K562 (cell line): ENCODE measurements at regions not wholly inside any gene's neighbourhood (a gene's known extent, or its start where the extent isn't known, plus 50 kb on each side); places are given as distances from the start of the nearest gene placed in this dataset.

ENCODE experiments used
- ATAC-seq: fragments of 200-7000 bp; cut with Tn5 transposase; 3 replicates; pipeline ENCODE4 v1.9.1; 2020; ENCODE audit warnings: moderate library complexity
- BruUV-seq: library from RNA; stranded (reverse); fragments of 400-500 nt; replicated peaks from 2 replicates; lab custom pipeline; 2021; lab: Mats Ljungman, UMichigan
- CTCF ChIA-PET: fragments of 300-600 bp; formaldehyde crosslinking; extraction: SDS; loops from one replicate; lab custom pipeline; 2021; ENCODE audit warnings: low intra/inter-chr PET ratio; lab: Yijun Ruan, JAX
- POLR2A ChIA-PET: fragments of 300-600, 350-650 bp; sonication (Branson Sonifier 250); formaldehyde crosslinking; extraction: SDS; loops from one replicate; lab custom pipeline; 2021; ENCODE audit warnings: antibody characterized with exemption, inconsistent platforms; lab: Yijun Ruan, JAX
- DNase-seq, 4 experiments: peaks; one replicate each; pipeline versions ENCODE4 v3.0.0 to v3.0.0-alpha.2; 2011 to 2018; ENCODE audit warnings: low spot score in 3 of 4, mixed read lengths in 3 of 4; ENCODE audit errors: extremely low read depth in 1 of 4
- FAIRE-seq: peaks from 2 replicates; lab custom pipeline; 2011; peaks lifted over from hg19 to GRCh38; lab: Jason Lieb, UNC
- H2AFZ ChIP-seq: 2 replicates; pipeline ENCODE4 v1.6.0; 2011; ENCODE audit warnings: low read depth, low read length, control low read depth, inconsistent platforms
- H3K27ac ChIP-seq: fragments of 200-600 bp; 3 replicates; pipeline ENCODE4 v1.8.0; 2011; ENCODE audit warnings: low read depth, mild to moderate bottlenecking, control low read depth, inconsistent platforms, low read length, moderate library complexity, mixed read lengths; ENCODE audit errors: extremely low read depth
- H3K27me3 ChIP-seq, 2 experiments: fragments of 300-600 bp in 1 of 2; 2 replicates in 1 of 2; 3 replicates in 1 of 2; pipeline versions ENCODE4 v1.6.0 to v1.8.0; 2011; ENCODE audit warnings: inconsistent platforms in 2 of 2, low read length in 2 of 2, mild to moderate bottlenecking in 1 of 2, mixed read lengths in 1 of 2, moderate library complexity in 1 of 2; ENCODE audit not compliant: control insufficient read depth in 2 of 2, insufficient read depth in 2 of 2
- H3K36me3 ChIP-seq: fragments of 300-600 bp; 3 replicates; pipeline ENCODE4 v1.8.0; 2011; ENCODE audit warnings: mild to moderate bottlenecking, low read length, inconsistent platforms; ENCODE audit not compliant: control insufficient read depth, insufficient read depth
- H3K4me1 ChIP-seq, 2 experiments: fragments of 200-600 bp in 1 of 2; replicated peaks in 1 of 2; 2 replicates in 1 of 2; 3 replicates in 1 of 2; pipeline versions ENCODE4 v1.5.1 to v1.8.0; 2011; ENCODE audit warnings: inconsistent platforms in 2 of 2, low read length in 2 of 2, mild to moderate bottlenecking in 1 of 2, mixed read lengths in 1 of 2, moderate library complexity in 1 of 2; ENCODE audit not compliant: control insufficient read depth in 2 of 2, insufficient read depth in 2 of 2
- H3K4me2 ChIP-seq: 2 replicates; pipeline ENCODE4 v1.6.1; 2011; ENCODE audit warnings: low read length, control low read depth, inconsistent platforms, mixed read lengths; ENCODE audit not compliant: insufficient read depth
- H3K4me3 ChIP-seq: fragments of 200-600 bp; sonication (generic), shearing (Covaris generic); 2 replicates; pipeline ENCODE4 v1.5.1; 2016; ENCODE audit warnings: control low read depth, inconsistent platforms
- H3K79me2 ChIP-seq: fragments of 200-600 bp; 3 replicates; pipeline ENCODE4 v1.8.0; 2011; ENCODE audit warnings: low read length, inconsistent platforms; ENCODE audit not compliant: control insufficient read depth, insufficient read depth
- H3K9ac ChIP-seq, 2 experiments: 2 replicates each; pipeline versions ENCODE4 v1.6.0 to v1.6.1; 2011; ENCODE audit warnings: low read depth in 2 of 2, low read length in 2 of 2, control low read depth in 1 of 2, inconsistent platforms in 1 of 2, mild to moderate bottlenecking in 1 of 2, mixed read lengths in 1 of 2; ENCODE audit not compliant: insufficient read depth in 1 of 2
- H3K9me1 ChIP-seq: one replicate; pipeline ENCODE4 v1.6.0; 2011; ENCODE audit warnings: inconsistent platforms, mild to moderate bottlenecking, low read length, moderate library complexity; ENCODE audit not compliant: control insufficient read depth, insufficient read depth
- H3K9me3 ChIP-seq: replicated peaks from 2 replicates; pipeline ENCODE4 v1.5.1; 2011; ENCODE audit warnings: low read depth, low read length, inconsistent platforms; ENCODE audit not compliant: control insufficient read depth, insufficient read depth
- H4K20me1 ChIP-seq: replicated peaks from 2 replicates; pipeline ENCODE4 v1.6.1; 2011; ENCODE audit warnings: low read length, inconsistent platforms, mixed read lengths; ENCODE audit not compliant: control insufficient read depth, insufficient read depth
- ELF4 ChIP-seq: fragments of 450-650 bp; formaldehyde crosslinking; IDR thresholded peaks from 2 replicates; pipeline ENCODE4 v1.4.0; 2022; ENCODE audit warnings: missing genetic modification characterization
- KAT7 ChIP-seq: sonication (generic); formaldehyde crosslinking; IDR thresholded peaks from 2 replicates; pipeline ENCODE4 v1.8.0; 2022; ENCODE audit warnings: missing genetic modification reagents, mild to moderate bottlenecking, borderline replicate concordance
- SLC30A9 ChIP-seq: fragments of 250-450 bp; sonication (Bioruptor Pico); IDR thresholded peaks from 2 replicates; pipeline ENCODE4 v1.8.0; 2022; ENCODE audit warnings: mild to moderate bottlenecking, moderate library complexity
- TCF7L2 ChIP-seq: fragments of 150-350 bp; IDR thresholded peaks from 2 replicates; pipeline ENCODE4 v1.6.1; 2016; ENCODE audit warnings: low read depth, mild to moderate bottlenecking, low read length, moderate library complexity
- TGIF2 ChIP-seq: sonication (generic); formaldehyde crosslinking; IDR thresholded peaks from 2 replicates; pipeline ENCODE4 v1.8.1; 2022; ENCODE audit warnings: mild to moderate bottlenecking, missing genetic modification reagents, moderate library complexity
- ZKSCAN8 ChIP-seq: fragments of 200-800 bp; sonication (Bioruptor generic); IDR thresholded peaks from 2 replicates; pipeline ENCODE4 v1.6.1; 2016; ENCODE audit warnings: missing genetic modification characterization, missing compliant biosample characterization
- ZNF263 ChIP-seq: sonication (generic); formaldehyde crosslinking; IDR thresholded peaks from 2 replicates; pipeline ENCODE4 v1.8.0; 2022; ENCODE audit warnings: mild to moderate bottlenecking, missing genetic modification reagents, borderline replicate concordance
- ZNF282 ChIP-seq: sonication (generic); formaldehyde crosslinking; IDR thresholded peaks from 2 replicates; pipeline ENCODE4 v1.8.1; 2023; ENCODE audit warnings: missing genetic modification reagents
- WGBS: fragments of 100-300 bp; shearing (Covaris generic); methylation state at CpG from one replicate; pipeline ENCODE4 v1.1.6; 2016; ENCODE audit warnings: low coverage, mixed read lengths; ENCODE audit not compliant: insufficient coverage; ENCODE audit errors: missing lambda C conversion rate; 5-methylcytosine and 5-hydroxymethylcytosine counted together
- in situ Hi-C: fragments of 300-500 bp; cut with MboI; formaldehyde crosslinking; loops from 4 replicates; pipeline ENCODE4 v1.15.0; 2018; ENCODE audit warnings: inconsistent platforms, mixed read lengths
- intact Hi-C: fragments of 100-400 bp; cut with micrococcal nuclease; formaldehyde crosslinking; loops from 2 replicates; pipeline ENCODE4 v1.14.2; 2022
- TF ChIP-seq, protein P1 (sequence below): fragments of 450-650 bp; formaldehyde crosslinking; IDR thresholded peaks from 2 replicates; pipeline ENCODE4 v1.4.0; 2020; ENCODE audit warnings: mild to moderate bottlenecking
- TF ChIP-seq, protein P2 (sequence below): sonication (generic); formaldehyde crosslinking; IDR thresholded peaks from 2 replicates; pipeline ENCODE4 v1.8.0; 2022; ENCODE audit warnings: mild to moderate bottlenecking, missing genetic modification reagents

DNA sequence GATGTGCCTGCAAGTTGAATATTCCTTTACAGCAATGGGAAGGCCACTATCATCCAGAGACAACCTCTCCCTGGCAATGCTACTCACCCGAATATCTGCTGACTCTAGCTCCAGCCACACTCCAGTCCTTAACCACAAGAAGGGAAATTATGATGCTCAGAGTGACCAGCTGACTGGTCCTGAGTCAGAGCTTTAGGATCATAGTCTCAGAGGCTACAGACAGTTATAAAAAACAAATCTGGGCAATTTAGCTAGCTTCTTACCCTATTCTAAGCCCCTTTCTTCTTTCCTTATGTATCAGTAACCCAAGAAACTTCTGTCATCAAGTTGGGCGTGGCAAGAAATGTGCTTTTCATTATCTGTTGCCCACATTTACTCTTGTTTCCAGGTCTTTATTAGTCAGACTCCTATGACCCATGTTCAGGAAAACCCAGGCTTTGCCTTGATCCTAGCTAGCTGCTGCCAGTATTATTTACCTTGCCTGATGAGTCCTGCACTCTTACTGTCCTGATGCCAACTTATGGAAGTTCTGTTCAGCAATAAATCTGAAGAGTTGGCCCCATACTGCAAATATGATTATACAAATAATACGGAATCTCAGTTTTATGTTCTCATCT is 207.0 kb downstream of the TTLL7 start:
- Histone ChIP-seq H3K4me1 (no peaks in the 10 kb centered on the region), H4K20me1 (no peaks in the 10 kb centered on the region), H3K79me2 (no peaks in the 10 kb centered on the region), H3K9me1 (no peaks in the 10 kb centered on the region), H3K4me3 (no peak overlapping the region), H3K4me2 (no peak overlapping the region), H3K27ac (no peak overlapping the region), H3K27me3 (no peaks in the 10 kb centered on the region), H3K9ac (no peak overlapping the region), H3K36me3 (no peaks in the 10 kb centered on the region), H3K9me3 (no peaks in the 10 kb centered on the region), H2AFZ (no peak overlapping the region)
- intact Hi-C loops = no loop called here
- DNase-seq = no peak
- TF ChIP-seq SLC30A9 (CRISPR knock-in tag) = no peak
- TF ChIP-seq KAT7 (CRISPR knock-in tag) = no peak
- TF ChIP-seq ELF4 (CRISPR knock-in tag) = no peak
- no peak for TF ChIP-seq ZKSCAN8 (CRISPR knock-in tag)
- no peak for TF ChIP-seq TGIF2 (CRISPR knock-in tag)
- no peak for TF ChIP-seq TCF7L2
- TF ChIP-seq, protein P1, sequence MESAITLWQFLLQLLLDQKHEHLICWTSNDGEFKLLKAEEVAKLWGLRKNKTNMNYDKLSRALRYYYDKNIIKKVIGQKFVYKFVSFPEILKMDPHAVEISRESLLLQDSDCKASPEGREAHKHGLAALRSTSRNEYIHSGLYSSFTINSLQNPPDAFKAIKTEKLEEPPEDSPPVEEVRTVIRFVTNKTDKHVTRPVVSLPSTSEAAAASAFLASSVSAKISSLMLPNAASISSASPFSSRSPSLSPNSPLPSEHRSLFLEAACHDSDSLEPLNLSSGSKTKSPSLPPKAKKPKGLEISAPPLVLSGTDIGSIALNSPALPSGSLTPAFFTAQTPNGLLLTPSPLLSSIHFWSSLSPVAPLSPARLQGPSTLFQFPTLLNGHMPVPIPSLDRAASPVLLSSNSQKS (CRISPR knock-in tag) = no peak
- no peak for TF ChIP-seq ZNF263
- no peak for TF ChIP-seq ZNF282 (CRISPR knock-in tag)
- TF ChIP-seq, protein P2, sequence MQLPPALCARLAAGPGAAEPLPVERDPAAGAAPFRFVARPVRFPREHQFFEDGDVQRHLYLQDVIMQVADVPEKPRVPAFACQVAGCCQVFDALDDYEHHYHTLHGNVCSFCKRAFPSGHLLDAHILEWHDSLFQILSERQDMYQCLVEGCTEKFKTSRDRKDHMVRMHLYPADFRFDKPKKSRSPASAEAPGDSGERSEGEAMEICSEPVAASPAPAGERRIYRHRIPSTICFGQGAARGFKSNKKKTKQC (CRISPR knock-in tag) = no peak
- WGBS = 0% methylated on average over 3 of the region's 3 CpGs
- BruUV-seq = no TSS peak
- ChIA-PET POLR2A (no interaction called here), CTCF (no interaction called here)
- FAIRE-seq = no peak
- in situ Hi-C loops = no loop called here
- no peak for ATAC-seq
